ENCODE measurements at regions not wholly inside any gene's neighbourhood (a gene's known extent, or its start where the extent isn't known, plus 50 kb on each side); places are given as distances from the start of the nearest gene placed in this dataset.
"Not testable (repeated sequence)": the region's sequence is repeated elsewhere in the genome, so short reads cannot be mapped to it uniquely, and the experiment has no call there.

GRCh38 chr16:15235140-15235539 is 141.1 kb upstream of the RRN3 start:
- POLR2A ChIA-PET (ENCODE audit: unreplicated experiment); BruUV-seq (replicated peaks): not testable (repeated sequence)

GRCh38 chr16:15234702-15235101 is 140.6 kb upstream of the RRN3 start:
- ATAC-seq (ENCODE audit: low read depth); CTCF ChIA-PET; H3K4me2 ChIP-seq (ENCODE audit: low read depth, low read length): not testable (repeated sequence)

More at GRCh38 chr16:15235140-15235539, 141.1 kb upstream of the RRN3 start:
- H3K56ac ChIP-seq (ENCODE audit: extremely low read depth, insufficient read depth, low read length); H3K4ac ChIP-seq (ENCODE audit: low read depth, low read length); H4K8ac ChIP-seq (ENCODE audit: low read depth in 2 of 2, low read length in 2 of 2); H4K20me1 ChIP-seq (ENCODE audit: insufficient read depth, low read length); H4K5ac ChIP-seq (ENCODE audit: low read depth, low read length); ATAC-seq (ENCODE audit: low read depth); H2BK5ac ChIP-seq (ENCODE audit: low read depth, low read length, poor library complexity, severe bottlenecking); H2BK15ac ChIP-seq (ENCODE audit: low read depth, low read length); H3K18ac ChIP-seq (ENCODE audit: low read depth, low read length); H3K27me3 ChIP-seq (ENCODE audit: control insufficient read depth, insufficient read depth, low read length); H3K27ac ChIP-seq (ENCODE audit: insufficient read depth, low read length); H3K23ac ChIP-seq (ENCODE audit: low read depth, low read length); H2BK120ac ChIP-seq (ENCODE audit: low read depth, low read length); H2AK5ac ChIP-seq (ENCODE audit: low read depth, low read length); H3K9ac ChIP-seq (ENCODE audit: low read depth, low read length); H3K4me3 ChIP-seq (ENCODE audit: insufficient read depth, low read depth, low read length); H4K91ac ChIP-seq (ENCODE audit: insufficient read depth, low read depth, low read length); H3K9me1 ChIP-seq (ENCODE audit: insufficient read depth, low read length); H3K36me3 ChIP-seq (ENCODE audit: control insufficient read depth, insufficient read depth, low read length); dilution Hi-C loops (cut with HindIII; ENCODE audit: low sequenced_read_pairs, unreplicated experiment); in situ Hi-C loops (cut with MboI; ENCODE audit: low sequenced_read_pairs); H3K4me2 ChIP-seq (ENCODE audit: low read depth, low read length); DNase-seq; H3K79me1 ChIP-seq (ENCODE audit: low read depth in 1 of 2, low read length in 2 of 2); H2BK20ac ChIP-seq (ENCODE audit: low read depth, low read length); H2AK9ac ChIP-seq (replicated peaks; ENCODE audit: low read depth, low read length, poor library complexity); CTCF ChIA-PET; intact Hi-C loops (cut with micrococcal nuclease); H2AFZ ChIP-seq (replicated peaks; ENCODE audit: low read length, poor library complexity); H3K14ac ChIP-seq (replicated peaks; ENCODE audit: low read depth, low read length); H3K9me3 ChIP-seq (ENCODE audit: control insufficient read depth, insufficient read depth, low read length); H3K4me1 ChIP-seq (ENCODE audit: control insufficient read depth, insufficient read depth, low read length): not testable (repeated sequence)
- no CpG with 5 or more reads among the region's 5 CpGs for WGBS, 2 experiments (ENCODE audit: extremely low coverage in 2 of 2, insufficient read length in 1 of 2)

More at GRCh38 chr16:15234702-15235101, 140.6 kb upstream of the RRN3 start:
- H3K9me1 ChIP-seq (ENCODE audit: insufficient read depth, low read length); H2BK5ac ChIP-seq (ENCODE audit: low read depth, low read length, poor library complexity, severe bottlenecking); intact Hi-C loops (cut with micrococcal nuclease); BruUV-seq (replicated peaks); H4K8ac ChIP-seq (ENCODE audit: low read depth in 2 of 2, low read length in 2 of 2); H2BK15ac ChIP-seq (ENCODE audit: low read depth, low read length); H3K4ac ChIP-seq (ENCODE audit: low read depth, low read length); H3K18ac ChIP-seq (ENCODE audit: low read depth, low read length); H3K9me3 ChIP-seq (ENCODE audit: control insufficient read depth, insufficient read depth, low read length); H3K14ac ChIP-seq (replicated peaks; ENCODE audit: low read depth, low read length); H2BK120ac ChIP-seq (ENCODE audit: low read depth, low read length); H4K20me1 ChIP-seq (ENCODE audit: insufficient read depth, low read length); H4K91ac ChIP-seq (ENCODE audit: insufficient read depth, low read depth, low read length); POLR2A ChIA-PET (ENCODE audit: unreplicated experiment); H2AK9ac ChIP-seq (replicated peaks; ENCODE audit: low read depth, low read length, poor library complexity); H3K9ac ChIP-seq (ENCODE audit: low read depth, low read length); H3K4me3 ChIP-seq (ENCODE audit: insufficient read depth, low read depth, low read length); H3K4me1 ChIP-seq (ENCODE audit: control insufficient read depth, insufficient read depth, low read length); H2BK20ac ChIP-seq (ENCODE audit: low read depth, low read length); H3K27ac ChIP-seq (ENCODE audit: insufficient read depth, low read length); H2AFZ ChIP-seq (replicated peaks; ENCODE audit: low read length, poor library complexity); H3K56ac ChIP-seq (ENCODE audit: extremely low read depth, insufficient read depth, low read length); H2AK5ac ChIP-seq (ENCODE audit: low read depth, low read length); H3K36me3 ChIP-seq (ENCODE audit: control insufficient read depth, insufficient read depth, low read length); H3K79me1 ChIP-seq (ENCODE audit: low read depth in 1 of 2, low read length in 2 of 2); in situ Hi-C loops (cut with MboI; ENCODE audit: low sequenced_read_pairs); DNase-seq; H3K23ac ChIP-seq (ENCODE audit: low read depth, low read length); H3K27me3 ChIP-seq (ENCODE audit: control insufficient read depth, insufficient read depth, low read length); H4K5ac ChIP-seq (ENCODE audit: low read depth, low read length); dilution Hi-C loops (cut with HindIII; ENCODE audit: low sequenced_read_pairs, unreplicated experiment): not testable (repeated sequence)
- no CpG with 5 or more reads among the region's 9 CpGs for WGBS, 2 experiments (ENCODE audit: extremely low coverage in 2 of 2, insufficient read length in 1 of 2)

Data from IMR-90 (cell line).